ENCODE measurements at regions not wholly inside any gene's neighbourhood (a gene's known extent, or its start where the extent isn't known, plus 50 kb on each side); places are given as distances from the start of the nearest gene placed in this dataset.

DNA sequence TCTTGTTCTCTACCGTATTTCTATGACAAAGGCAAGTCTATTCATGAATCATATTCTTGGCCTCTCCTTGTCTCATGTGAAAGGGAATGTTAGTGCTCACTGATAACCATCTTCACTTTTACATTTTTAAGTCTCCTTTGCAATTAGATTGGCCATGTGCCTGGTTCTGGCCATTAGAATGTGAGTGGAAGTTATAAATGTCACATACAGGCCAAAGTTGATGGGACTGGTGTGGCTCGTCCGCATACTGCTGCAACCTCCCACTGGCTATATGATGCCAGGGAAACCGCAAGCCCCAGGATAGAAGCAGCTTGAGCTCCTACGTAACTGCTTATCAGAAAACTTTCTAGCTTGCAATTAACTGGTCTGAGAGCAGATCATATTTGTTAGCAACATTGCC is 86.1 kb downstream of the MAGEC1 start:
- TF ChIP-seq, protein P1, sequence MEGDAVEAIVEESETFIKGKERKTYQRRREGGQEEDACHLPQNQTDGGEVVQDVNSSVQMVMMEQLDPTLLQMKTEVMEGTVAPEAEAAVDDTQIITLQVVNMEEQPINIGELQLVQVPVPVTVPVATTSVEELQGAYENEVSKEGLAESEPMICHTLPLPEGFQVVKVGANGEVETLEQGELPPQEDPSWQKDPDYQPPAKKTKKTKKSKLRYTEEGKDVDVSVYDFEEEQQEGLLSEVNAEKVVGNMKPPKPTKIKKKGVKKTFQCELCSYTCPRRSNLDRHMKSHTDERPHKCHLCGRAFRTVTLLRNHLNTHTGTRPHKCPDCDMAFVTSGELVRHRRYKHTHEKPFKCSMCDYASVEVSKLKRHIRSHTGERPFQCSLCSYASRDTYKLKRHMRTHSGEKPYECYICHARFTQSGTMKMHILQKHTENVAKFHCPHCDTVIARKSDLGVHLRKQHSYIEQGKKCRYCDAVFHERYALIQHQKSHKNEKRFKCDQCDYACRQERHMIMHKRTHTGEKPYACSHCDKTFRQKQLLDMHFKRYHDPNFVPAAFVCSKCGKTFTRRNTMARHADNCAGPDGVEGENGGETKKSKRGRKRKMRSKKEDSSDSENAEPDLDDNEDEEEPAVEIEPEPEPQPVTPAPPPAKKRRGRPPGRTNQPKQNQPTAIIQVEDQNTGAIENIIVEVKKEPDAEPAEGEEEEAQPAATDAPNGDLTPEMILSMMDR (IDR thresholded peaks at IDR 0.05 in 8 of 11, conservative IDR thresholded peaks at IDR 0.05 in 3 of 11) = no peak
- TF ChIP-seq POLR2AphosphoS5 (IDR thresholded peaks at IDR 0.05) (no peak), POLR2A (IDR thresholded peaks at IDR 0.05) (no peak)
